Activated CD4-positive, alpha-beta T cell treated with anti-CD3 and anti-CD28 coated beads for 4 hours (primary cell): ENCODE measurements at regions not wholly inside any gene's neighbourhood (a gene's known extent, or its start where the extent isn't known, plus 50 kb on each side); places are given as distances from the start of the nearest gene placed in this dataset.
"Not testable (repeated sequence)": the region's sequence is repeated elsewhere in the genome, so short reads cannot be mapped to it uniquely, and the experiment has no call there.

Source experiments
- DNase-seq, 2 donors: peaks; one replicate each; pipeline ENCODE4 v3.0.0-alpha.2; 2020

- no peak for DNase-seq
Observed at GRCh38 chr3:20700714-20701113, 514.7 kb upstream of the SGO1 start.

DNA sequence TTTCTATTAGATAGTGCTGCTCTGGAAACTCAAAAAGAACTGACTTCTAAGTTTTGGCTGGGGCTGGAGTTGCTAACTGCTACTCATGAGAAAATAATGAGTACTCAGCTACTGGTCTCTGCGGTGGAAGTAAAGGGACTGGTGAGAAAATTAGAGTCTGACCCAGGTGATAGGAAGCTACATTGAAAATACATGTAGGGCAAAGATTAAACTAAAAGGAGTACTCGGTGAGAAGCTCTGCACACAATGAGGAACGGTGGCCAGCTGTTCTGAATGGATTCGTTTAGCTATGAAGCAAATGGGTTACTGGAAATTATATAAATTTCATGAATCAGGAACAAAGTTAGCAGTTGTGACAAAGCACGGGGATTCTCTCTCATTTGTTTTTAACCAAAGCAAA lies 512.9 kb upstream of the SGO1 start:
- DNase-seq, result no peak

- DNase-seq, result no peak
Observed at GRCh38 chr3:20696388-20697150, 510.6 kb upstream of the SGO1 start.

GRCh38 chr3:20692675-20693074 lies 506.7 kb upstream of the SGO1 start:
- DNase-seq, result no peak

- no peak for DNase-seq
Observed at GRCh38 chr3:20683910-20684309, 497.9 kb upstream of the SGO1 start.

DNA sequence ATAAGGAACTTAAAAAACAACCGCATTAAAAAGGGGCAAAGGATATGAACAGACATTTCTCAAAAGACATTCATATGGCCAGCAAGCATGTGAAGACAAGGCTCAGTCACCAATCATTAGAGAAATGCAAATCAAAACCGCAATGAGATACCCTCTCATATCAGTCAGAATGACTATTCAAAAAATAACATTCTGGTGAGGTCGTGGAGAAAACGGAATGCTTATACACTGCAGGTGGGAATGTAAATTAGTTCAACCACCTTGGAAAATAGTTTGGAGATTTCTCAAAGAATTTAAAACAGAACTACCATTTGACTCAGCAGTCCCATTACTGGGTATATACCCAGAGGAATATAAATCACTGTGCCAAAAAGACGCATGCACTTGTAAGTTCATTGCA lies 496.6 kb upstream of the SGO1 start:
- no peak for DNase-seq

GRCh38 chr3:20680990-20681628 lies 495.1 kb upstream of the SGO1 start:
- DNase-seq, result no peak

DNA sequence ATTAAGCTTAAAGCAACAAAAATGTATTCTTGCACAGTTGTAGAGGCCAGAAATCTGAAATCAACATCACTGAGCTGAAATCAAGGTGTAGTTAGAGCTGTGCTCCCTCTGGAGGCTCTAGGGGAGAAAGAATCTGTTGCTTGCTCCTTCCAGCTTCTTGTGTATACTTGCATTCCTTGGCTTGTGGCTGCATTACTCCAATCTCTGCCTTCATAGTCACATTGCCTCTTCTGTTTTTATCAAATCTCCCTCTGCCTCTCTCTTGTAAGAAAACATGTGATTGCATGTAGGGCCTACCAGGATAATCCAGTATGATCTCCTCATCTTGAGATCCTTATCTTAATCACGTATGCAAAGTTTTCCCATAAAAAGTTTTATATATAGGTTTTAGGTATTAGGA lies 487.9 kb upstream of the SGO1 start:
- no peak for DNase-seq

DNA sequence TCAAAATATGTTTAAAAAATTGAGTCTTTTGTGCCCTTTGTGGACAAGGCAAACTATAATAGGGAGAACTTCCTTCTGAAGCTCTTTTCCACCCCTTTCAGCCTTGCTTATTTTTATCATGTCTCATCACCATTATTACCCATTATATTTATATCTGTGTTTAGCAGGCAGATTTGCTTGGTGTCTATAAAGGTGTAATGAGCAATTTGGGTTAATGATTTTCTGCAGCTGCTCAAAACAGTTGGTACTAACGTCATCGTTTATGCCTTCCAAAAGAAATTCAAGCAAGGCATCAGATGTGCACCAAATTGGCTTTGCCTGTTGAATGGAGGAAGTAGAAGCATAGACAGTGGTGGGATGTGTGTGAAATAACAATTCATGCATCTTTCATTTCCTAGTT lies 483.7 kb upstream of the SGO1 start:
- DNase-seq, result no peak

DNA sequence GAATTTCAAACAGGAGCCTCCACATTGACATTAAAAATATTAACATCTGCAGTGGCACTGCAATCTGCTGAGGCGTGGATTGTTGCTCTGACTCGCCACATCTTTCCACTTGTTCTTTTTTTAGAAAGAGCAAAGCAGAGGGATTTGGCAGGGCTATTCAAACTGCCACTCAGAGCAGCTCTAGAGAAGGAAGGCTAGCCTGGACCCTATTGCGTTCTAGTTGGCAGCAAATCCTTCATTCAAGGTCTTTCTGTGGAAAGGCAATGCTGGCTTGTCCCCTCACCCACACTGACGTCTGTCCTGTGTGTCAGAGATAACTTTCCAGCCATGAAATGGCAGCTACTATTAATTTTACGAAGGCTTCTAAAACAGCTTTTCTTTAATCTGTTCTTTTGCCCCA lies 483.2 kb upstream of the SGO1 start:
- DNase-seq, result no peak

- DNase-seq, result no peak
Observed at GRCh38 chr3:20668411-20668810, 482.4 kb upstream of the SGO1 start.

- DNase-seq, result no peak
Observed at GRCh38 chr3:20666091-20666490, 480.1 kb upstream of the SGO1 start.

DNA sequence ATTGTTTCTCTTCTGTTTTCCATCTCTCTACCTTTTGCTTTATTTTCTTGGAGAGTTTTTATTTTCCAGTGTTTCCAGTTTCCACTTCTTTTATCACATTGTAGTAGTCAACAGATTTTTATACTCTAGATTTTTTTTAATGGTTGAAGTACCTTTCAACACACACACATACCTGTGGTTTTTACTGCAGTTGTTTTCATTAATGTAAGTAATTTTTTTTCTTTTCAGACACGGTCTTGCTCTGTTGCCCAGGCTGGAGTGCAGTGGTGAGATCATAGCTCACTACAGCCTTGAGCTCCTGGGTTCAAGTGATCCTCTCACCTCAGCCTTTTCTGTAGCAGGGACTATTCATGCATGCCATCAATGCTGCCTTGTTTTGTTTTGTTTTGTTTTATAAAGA lies 472.5 kb upstream of the SGO1 start:
- no peak for DNase-seq

- no peak for DNase-seq
Observed at GRCh38 chr3:20657560-20657959, 471.6 kb upstream of the SGO1 start.

GRCh38 chr3:20652231-20652986 lies 466.4 kb upstream of the SGO1 start:
- DNase-seq, result no peak

- no peak for DNase-seq
Observed at GRCh38 chr3:20648921-20649381, 462.9 kb upstream of the SGO1 start.

- DNase-seq, result no peak
Observed at GRCh38 chr3:20648294-20648693, 462.3 kb upstream of the SGO1 start.

GRCh38 chr3:20646425-20646824 lies 460.4 kb upstream of the SGO1 start:
- no peak for DNase-seq

- DNase-seq, result no peak
Observed at GRCh38 chr3:20645340-20645739, 459.3 kb upstream of the SGO1 start.

DNA sequence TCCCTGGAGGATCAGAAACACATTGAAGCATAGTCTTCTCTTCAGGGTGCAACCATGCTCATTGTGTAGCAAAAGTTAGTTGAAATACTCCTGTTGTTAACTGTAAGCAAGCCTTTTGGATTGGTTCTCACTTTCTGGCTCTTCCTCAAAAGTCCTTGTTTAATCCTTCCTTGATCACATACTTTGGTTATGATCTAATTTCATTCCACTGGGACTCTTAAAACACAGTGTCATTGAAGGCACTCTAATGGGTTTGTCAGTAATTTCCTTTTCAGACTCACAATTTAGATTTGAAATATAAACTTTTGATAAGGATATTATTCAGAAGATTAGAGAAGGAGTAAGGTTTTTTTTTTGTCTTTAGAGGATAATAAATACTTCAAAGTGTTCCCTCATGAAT lies 451.7 kb upstream of the SGO1 start:
- DNase-seq, result no peak

DNA sequence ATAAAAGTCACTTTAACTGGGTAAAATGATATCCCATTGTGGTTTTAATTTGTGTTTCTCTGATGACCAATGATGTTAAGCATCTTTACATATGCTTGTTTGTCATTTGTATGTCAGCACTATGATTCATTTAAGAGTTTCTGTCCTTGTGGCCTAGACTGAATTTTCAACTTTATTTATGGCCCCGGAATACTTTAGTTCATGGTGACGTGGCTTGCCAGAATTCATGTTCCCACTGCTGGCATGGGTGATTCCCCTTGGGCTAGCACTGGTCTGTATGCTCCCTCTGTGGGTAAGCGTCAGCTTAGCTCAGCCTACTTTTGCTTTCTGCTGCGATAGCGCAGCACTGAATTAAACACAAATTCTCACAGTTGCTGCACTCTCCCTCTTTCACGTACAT lies 436.3 kb upstream of the SGO1 start:
- DNase-seq, result no peak

GRCh38 chr3:20618621-20619020 lies 432.6 kb upstream of the SGO1 start:
- not testable (repeated sequence) for DNase-seq

GRCh38 chr3:20618181-20618580 lies 432.2 kb upstream of the SGO1 start:
- not testable (repeated sequence) for DNase-seq

GRCh38 chr3:20615982-20616381 lies 430.0 kb upstream of the SGO1 start:
- DNase-seq, result not testable (repeated sequence)
